Coronary artery (tissue), 2 donors: ENCODE measurements at regions not wholly inside any gene's neighbourhood (a gene's known extent, or its start where the extent isn't known, plus 50 kb on each side); places are given as distances from the start of the nearest gene placed in this dataset.
"Not testable (repeated sequence)": the region's sequence is repeated elsewhere in the genome, so short reads cannot be mapped to it uniquely, and the experiment has no call there.

Source experiments
- DNase-seq: peaks from one replicate; pipeline ENCODE4 v3.0.0-alpha.2; 2017; ENCODE audit warnings: low spot score
- H3K27ac ChIP-seq, 2 donors: fragments of 200-600 bp; sonication (generic); one replicate each; pipeline ENCODE4 v1.5.1; 2016 to 2019
- H3K4me3 ChIP-seq: fragments of 200-600 bp; sonication (generic); 2 replicates; pipeline ENCODE4 v1.5.1; 2016; ENCODE audit warnings: mild to moderate bottlenecking, moderate library complexity
- TF ChIP-seq, protein P1 (sequence below): fragments of 200-600 bp; sonication (generic); IDR thresholded peaks from one replicate; pipeline ENCODE4 v1.5.1; 2019; ENCODE audit warnings: antibody characterized with exemption

DNA sequence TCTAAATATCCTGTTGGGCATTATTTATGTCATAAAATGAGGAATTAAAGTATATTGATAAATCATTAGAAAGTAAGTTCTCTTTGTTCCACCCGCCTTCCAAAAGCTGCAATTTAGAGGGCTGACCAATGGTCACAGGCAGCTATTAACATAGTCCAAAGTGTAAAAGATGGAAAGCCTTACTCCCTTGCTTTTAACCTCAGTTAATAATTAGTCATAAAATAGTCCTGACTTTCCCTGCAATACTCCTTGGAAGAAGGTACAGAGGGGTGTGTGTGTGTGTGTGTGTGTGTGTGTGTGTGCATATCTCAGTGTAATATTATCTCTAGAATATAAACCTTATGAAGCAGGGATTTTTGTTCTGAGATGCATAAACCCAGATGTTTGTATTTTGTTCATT is 275.4 kb downstream of the FAT4 start:
- TF ChIP-seq, protein P1, sequence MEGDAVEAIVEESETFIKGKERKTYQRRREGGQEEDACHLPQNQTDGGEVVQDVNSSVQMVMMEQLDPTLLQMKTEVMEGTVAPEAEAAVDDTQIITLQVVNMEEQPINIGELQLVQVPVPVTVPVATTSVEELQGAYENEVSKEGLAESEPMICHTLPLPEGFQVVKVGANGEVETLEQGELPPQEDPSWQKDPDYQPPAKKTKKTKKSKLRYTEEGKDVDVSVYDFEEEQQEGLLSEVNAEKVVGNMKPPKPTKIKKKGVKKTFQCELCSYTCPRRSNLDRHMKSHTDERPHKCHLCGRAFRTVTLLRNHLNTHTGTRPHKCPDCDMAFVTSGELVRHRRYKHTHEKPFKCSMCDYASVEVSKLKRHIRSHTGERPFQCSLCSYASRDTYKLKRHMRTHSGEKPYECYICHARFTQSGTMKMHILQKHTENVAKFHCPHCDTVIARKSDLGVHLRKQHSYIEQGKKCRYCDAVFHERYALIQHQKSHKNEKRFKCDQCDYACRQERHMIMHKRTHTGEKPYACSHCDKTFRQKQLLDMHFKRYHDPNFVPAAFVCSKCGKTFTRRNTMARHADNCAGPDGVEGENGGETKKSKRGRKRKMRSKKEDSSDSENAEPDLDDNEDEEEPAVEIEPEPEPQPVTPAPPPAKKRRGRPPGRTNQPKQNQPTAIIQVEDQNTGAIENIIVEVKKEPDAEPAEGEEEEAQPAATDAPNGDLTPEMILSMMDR, result no peak
- H3K27ac ChIP-seq, result no peak overlapping the region
- no peak for DNase-seq
- H3K4me3 ChIP-seq, result no peak overlapping the region

DNA sequence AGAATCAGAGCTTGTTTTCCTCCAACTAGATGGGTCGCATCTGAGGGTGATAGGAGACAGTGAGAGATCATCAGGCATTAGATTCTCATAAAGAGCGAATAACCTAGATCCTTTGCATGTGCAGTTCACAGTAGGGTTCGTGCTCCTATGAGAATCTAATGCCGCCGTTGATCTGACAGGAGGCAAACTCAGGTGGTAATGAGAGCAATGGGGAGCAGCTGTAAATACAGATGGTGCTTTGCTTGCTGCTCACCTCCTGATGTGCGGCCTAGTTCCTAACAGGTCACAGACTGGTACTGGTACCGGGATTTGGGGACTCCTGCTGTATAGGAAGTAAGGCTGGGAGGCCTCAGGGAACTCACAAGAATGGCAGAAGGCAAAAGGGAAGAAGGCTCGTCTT is 276.5 kb downstream of the FAT4 start:
- no peak for DNase-seq
- Histone ChIP-seq H3K4me3 (no peak overlapping the region), H3K27ac (no peak overlapping the region)
- TF ChIP-seq, protein P1, result no peak

DNA sequence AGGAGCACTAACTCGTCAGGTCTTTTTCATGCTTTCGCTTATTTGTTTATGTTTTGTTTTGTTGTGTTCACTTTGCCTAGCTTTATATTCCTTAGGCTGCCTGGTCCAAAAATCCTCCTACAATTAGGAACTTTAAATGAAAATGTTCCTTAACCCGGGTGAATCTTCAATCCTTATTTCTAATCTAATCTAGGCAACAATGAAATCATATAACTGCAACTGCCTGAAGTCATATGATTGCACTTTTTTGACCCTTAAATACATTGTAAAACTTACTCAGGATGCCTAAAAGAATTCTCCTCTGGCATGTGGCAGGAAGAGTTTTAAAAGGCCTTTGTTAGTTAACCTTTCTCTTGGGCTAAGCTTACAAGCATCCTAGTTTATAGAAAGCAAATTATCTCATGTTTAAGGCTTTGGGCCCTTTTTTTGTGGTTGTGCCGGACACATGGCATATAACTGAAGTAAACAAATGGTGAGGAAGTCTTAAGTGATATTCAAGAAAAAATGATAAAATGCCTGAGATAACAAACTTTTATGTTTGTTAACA is 279.4 kb downstream of the FAT4 start:
- no peak overlapping the region for H3K27ac ChIP-seq
- TF ChIP-seq, protein P1, result no peak
- DNase-seq, result no peak
- H3K4me3 ChIP-seq, result no peak overlapping the region

DNA sequence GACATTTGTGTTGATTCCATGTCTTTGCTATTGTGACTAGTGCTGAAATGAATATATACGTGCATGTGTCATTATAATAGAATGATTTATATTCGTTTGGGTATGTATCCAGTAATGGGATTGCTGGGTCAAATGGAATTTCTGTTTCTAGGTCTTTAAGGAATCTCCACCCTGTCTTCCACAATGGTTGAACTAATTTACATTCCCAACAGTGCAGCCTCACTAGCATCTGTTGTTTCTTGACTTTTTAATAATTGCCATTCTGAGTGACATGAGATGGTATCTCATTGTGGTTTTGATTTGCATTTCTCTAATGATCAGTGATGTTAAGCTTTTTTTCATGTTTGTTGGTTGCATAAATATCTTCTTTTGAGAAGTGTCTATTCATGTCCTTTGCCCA is 291.2 kb downstream of the FAT4 start:
- not testable (repeated sequence) for H3K27ac ChIP-seq, H3K4me3 ChIP-seq, DNase-seq

DNA sequence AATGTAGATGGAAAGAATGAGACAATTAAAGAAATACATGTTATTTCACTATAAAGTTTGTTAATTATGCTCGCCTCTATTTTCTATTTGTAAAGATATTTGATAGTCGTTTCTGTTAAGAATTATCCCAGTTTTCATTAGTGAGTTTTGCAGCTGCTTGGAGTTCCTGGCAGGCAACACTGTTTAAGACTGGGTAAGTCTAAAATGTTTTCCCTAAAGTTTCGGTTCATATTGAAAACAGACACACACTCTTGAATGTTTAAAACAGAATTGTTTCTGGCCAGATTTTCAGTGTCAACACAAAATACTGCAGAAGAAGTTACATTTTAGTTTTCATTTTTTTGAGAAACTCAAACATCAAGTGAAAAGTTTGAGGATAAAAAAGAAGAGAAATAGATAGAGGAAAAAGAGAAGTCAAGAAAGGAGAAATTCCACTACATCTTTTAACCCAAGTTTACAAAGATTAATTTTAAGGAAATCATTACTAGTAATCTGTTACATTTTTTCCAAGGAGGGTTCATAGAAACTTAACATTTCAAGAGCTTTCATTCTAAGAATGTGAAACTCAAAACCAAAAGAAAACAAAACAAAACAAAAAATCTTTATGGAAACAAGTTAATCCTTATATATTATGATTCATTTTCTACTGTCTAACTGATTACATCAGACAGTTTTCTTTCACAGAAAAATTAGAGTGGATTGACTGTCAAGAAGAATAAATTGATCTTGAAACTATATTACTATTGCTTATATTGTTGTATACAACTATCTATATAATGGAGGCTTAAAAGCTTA is 305.5 kb downstream of the FAT4 start:
- no peak for DNase-seq
- H3K27ac ChIP-seq, result no peak overlapping the region
- H3K4me3 ChIP-seq, result peak overlapping the region; percentile 1
- TF ChIP-seq, protein P1, result no peak

DNA sequence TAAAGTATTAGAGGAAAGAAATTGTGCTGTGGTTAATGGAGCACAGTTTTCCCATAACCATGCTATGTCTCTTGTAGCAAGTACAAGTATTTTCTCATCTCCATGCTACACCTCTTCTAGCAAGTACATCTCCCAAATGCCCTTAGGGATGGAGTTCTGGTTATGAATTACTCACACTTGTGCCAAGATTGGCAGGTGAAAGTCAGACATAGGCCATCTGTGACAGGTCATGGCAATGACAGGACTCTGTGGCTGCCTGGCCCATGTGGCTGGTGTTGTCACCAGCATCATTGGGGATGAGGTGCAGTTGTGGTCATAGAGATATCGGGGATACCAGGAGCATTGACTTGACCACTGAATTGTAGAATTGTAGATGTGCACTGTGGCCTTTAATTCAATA is 310.2 kb downstream of the FAT4 start:
- no peak overlapping the region for H3K27ac ChIP-seq
- DNase-seq, result no peak
- TF ChIP-seq, protein P1, result no peak
- no peak overlapping the region for H3K4me3 ChIP-seq

DNA sequence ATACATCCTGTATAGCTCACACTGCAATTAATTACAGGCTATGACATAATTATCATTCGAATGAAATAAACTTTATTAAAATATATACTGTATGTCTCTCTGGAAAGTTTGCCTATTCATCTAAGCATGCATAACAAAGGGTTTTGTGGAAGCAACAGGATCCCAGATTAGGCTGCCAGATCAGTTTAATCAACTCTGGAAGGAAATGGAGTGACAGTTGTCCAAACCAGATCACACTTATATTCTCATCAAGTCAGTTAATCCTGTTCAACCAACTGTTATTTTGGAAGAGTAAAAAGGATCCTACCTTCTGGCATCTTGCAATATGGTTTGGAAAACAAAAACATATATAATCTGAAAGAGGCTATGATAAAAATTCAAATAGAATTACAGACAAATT is 312.2 kb downstream of the FAT4 start:
- no peak for DNase-seq
- TF ChIP-seq, protein P1, result no peak
- no peak overlapping the region for H3K27ac ChIP-seq
- H3K4me3 ChIP-seq, result no peak overlapping the region
